A549 (cell line): ENCODE measurements at regions not wholly inside any gene's neighbourhood (a gene's known extent, or its start where the extent isn't known, plus 50 kb on each side); places are given as distances from the start of the nearest gene placed in this dataset.

ENCODE experiments used
- CEBPB ChIP-seq, 2 experiments: fragments of >200 bp in 1 of 2; sonication (Bioruptor Twin) in 1 of 2; formaldehyde crosslinking in 1 of 2; IDR thresholded peaks; 2 replicates each; pipeline ENCODE4 v1.6.1; 2012 to 2016
- REST ChIP-seq: fragments of 200-600 bp; sonication (generic); IDR thresholded peaks from 2 replicates; pipeline ENCODE4 v1.6.1; 2016; ENCODE audit warnings: antibody characterized with exemption, mild to moderate bottlenecking, moderate library complexity
- RFX5 ChIP-seq: fragments of 450-650 bp; IDR thresholded peaks from 2 replicates; pipeline ENCODE4 v1.7.1; 2014; ENCODE audit warnings: antibody characterized with exemption, mild to moderate bottlenecking, moderate library complexity

DNA sequence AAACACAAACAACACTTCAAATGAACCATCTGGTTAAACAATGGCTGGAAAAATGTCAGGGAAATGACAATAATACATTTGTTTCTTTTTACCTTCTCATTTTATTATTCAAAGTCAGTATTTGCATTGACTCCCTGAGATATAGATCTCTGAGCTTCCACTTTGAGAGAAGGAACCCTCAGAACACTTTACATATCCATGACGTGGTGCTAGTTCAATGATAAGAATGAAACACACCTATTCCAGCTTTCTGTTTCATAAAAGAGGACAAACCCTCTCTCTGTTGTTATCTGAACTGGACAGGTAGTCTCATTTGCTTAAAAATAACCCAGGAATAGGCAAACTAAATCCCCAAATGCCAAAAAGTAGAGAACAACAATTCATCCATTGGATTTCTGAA lies 65.3 kb upstream of the CCSER1 start:
- TF ChIP-seq REST: no peak
- no peak for TF ChIP-seq CEBPB (IDR thresholded peaks at IDR 0.05)
- TF ChIP-seq RFX5: no peak
